ENCODE measurements at regions not wholly inside any gene's neighbourhood (a gene's known extent, or its start where the extent isn't known, plus 50 kb on each side); places are given as distances from the start of the nearest gene placed in this dataset.

DNA sequence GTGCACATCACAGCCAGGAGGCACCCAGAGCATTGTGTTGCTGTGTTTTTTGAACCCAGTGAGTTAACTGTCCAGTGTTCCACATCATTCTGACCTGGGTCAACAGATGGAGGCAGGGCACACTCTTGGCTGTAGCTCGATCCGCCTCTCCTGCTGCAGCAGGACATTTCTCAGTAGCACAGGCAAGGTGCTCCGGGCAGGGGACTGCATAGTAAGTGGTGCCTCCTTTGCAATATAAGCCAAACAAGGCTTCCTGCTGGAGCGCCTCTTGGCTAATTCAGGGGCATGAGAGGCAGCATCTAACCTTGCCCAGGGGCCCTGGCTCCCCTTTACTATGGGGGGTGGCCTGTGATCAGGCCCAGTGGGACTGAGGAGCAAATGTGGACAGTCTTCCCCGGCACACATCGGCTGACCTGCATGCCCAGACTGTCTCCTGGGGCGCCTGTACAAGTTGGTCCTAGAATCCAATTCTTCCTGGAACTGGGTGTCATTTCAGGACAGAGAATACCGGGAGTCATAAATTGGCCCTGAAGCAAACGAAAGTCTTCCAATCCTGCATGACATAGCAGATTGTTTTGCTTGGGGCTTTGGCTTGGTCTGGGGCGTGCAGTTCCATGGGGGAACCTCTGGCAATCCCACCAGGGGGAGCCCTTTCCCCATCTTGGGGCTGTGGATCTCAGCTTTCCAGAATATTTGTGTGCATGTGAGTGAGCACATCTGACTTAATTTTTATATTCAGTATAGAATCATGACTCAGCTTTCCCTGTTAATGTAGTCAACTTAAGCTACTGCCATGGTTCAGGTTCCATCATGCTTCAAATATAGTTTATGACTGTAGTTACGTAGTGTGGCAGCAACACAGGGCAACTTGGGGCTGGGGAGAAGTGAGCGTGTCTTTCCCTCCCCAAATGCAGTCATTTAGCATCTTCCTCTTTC, 56.0 kb upstream of the DDR1 start (continued):
- no peak for TF ChIP-seq ZNF318 (IDR thresholded peaks at IDR 0.05; ENCODE audit: borderline replicate concordance in 1 of 2, low read depth in 1 of 2)
- TF ChIP-seq KLF6 (CRISPR knock-in tag; IDR thresholded peaks at IDR 0.05; ENCODE audit: borderline replicate concordance): peak; percentile 42; the same call in 1 of the 2 replicates
- TF ChIP-seq FOXP4 (CRISPR knock-in tag; IDR thresholded peaks at IDR 0.05; ENCODE audit: borderline replicate concordance): no peak
- TF ChIP-seq, protein P1, sequence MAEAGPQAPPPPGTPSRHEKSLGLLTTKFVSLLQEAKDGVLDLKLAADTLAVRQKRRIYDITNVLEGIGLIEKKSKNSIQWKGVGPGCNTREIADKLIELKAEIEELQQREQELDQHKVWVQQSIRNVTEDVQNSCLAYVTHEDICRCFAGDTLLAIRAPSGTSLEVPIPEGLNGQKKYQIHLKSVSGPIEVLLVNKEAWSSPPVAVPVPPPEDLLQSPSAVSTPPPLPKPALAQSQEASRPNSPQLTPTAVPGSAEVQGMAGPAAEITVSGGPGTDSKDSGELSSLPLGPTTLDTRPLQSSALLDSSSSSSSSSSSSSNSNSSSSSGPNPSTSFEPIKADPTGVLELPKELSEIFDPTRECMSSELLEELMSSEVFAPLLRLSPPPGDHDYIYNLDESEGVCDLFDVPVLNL (CRISPR knock-in tag; IDR thresholded peaks at IDR 0.05; ENCODE audit: low read depth): no peak; the same call in 1 of the 2 replicates
- TF ChIP-seq NR2C1 (IDR thresholded peaks at IDR 0.05): no peak
- TF ChIP-seq NR2C1 (tag; IDR thresholded peaks at IDR 0.05): no peak; the same call in none of the 2 replicates
- TF ChIP-seq COPS2 (conservative IDR thresholded peaks at IDR 0.05): no peak
- 0 out of 4 replicates have a peak, but pooled peaks of 1 of the 2 experiments have one; percentile 35 for TF ChIP-seq KDM4B (IDR thresholded peaks at IDR 0.05; ENCODE audit: borderline replicate concordance in 2 of 2, low read depth in 1 of 2)
- peak; percentile 44; the same call in 1 of the 2 replicates for TF ChIP-seq ZNF239 (CRISPR knock-in tag; IDR thresholded peaks at IDR 0.05)
- TF ChIP-seq GATAD2A (IDR thresholded peaks at IDR 0.05): 0 out of 2 replicates have a peak, but pooled peaks have one; percentile 8
- TF ChIP-seq LEF1 (IDR thresholded peaks at IDR 0.05): peak; percentile 49

All from K562 (cell line).